Panc1 (cell line): ENCODE measurements at regions not wholly inside any gene's neighbourhood (a gene's known extent, or its start where the extent isn't known, plus 50 kb on each side); places are given as distances from the start of the nearest gene placed in this dataset.

Experiments
- POLR2AphosphoS5 ChIP-seq: IDR thresholded peaks from 2 replicates; pipeline ENCODE4 v1.6.1; 2012; ENCODE audit warnings: mild to moderate bottlenecking, low read depth, low read length, moderate library complexity
- SIN3A ChIP-seq: IDR thresholded peaks from 2 replicates; pipeline ENCODE4 v1.6.1; 2012; ENCODE audit warnings: low read depth, mild to moderate bottlenecking, low read length, moderate library complexity, borderline replicate concordance; ENCODE audit not compliant: insufficient read depth
- TCF7L2 ChIP-seq: IDR thresholded peaks from 2 replicates; pipeline ENCODE4 v1.6.1; 2011; ENCODE audit warnings: mild to moderate bottlenecking, low read depth, low read length, inconsistent platforms
- TF ChIP-seq, protein P1 (sequence below): fragments of 450-650 bp; IDR thresholded peaks from 2 replicates; pipeline ENCODE4 v1.5.1; 2017; ENCODE audit warnings: mild to moderate bottlenecking
- TF ChIP-seq, protein P2 (sequence below), 2 experiments: IDR thresholded peaks; 2 replicates each; pipeline ENCODE4 v1.6.1; 2011 to 2012; ENCODE audit warnings: low read depth in 2 of 2, control low read depth in 1 of 2, low read length in 1 of 2, mild to moderate bottlenecking in 1 of 2, moderate library complexity in 1 of 2; ENCODE audit not compliant: insufficient read depth in 1 of 2

DNA sequence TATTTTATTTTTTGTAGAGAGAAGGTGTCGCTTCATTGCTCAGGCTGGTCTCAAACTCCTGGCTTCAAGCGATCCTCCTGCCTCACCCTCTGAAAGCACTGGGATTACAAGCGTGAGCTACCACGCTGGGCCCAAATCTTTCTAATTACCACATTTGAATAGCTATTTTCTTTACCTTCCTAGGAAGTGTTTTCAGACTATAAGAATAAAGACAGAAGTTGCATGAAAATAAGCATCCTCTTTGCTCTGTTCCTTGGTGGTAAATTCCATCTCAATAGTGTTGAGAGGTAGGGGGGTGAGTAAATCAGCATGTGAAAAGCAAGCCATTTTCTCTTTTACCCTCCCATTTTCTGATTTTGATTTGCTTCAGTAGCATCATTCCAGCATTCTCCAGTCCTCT is 122.4 kb downstream of the LARP7 start:
- TF ChIP-seq POLR2AphosphoS5 (no peak), SIN3A (no peak), TCF7L2 (no peak)
- TF ChIP-seq, protein P1, sequence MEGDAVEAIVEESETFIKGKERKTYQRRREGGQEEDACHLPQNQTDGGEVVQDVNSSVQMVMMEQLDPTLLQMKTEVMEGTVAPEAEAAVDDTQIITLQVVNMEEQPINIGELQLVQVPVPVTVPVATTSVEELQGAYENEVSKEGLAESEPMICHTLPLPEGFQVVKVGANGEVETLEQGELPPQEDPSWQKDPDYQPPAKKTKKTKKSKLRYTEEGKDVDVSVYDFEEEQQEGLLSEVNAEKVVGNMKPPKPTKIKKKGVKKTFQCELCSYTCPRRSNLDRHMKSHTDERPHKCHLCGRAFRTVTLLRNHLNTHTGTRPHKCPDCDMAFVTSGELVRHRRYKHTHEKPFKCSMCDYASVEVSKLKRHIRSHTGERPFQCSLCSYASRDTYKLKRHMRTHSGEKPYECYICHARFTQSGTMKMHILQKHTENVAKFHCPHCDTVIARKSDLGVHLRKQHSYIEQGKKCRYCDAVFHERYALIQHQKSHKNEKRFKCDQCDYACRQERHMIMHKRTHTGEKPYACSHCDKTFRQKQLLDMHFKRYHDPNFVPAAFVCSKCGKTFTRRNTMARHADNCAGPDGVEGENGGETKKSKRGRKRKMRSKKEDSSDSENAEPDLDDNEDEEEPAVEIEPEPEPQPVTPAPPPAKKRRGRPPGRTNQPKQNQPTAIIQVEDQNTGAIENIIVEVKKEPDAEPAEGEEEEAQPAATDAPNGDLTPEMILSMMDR = no peak
- TF ChIP-seq, protein P2, sequence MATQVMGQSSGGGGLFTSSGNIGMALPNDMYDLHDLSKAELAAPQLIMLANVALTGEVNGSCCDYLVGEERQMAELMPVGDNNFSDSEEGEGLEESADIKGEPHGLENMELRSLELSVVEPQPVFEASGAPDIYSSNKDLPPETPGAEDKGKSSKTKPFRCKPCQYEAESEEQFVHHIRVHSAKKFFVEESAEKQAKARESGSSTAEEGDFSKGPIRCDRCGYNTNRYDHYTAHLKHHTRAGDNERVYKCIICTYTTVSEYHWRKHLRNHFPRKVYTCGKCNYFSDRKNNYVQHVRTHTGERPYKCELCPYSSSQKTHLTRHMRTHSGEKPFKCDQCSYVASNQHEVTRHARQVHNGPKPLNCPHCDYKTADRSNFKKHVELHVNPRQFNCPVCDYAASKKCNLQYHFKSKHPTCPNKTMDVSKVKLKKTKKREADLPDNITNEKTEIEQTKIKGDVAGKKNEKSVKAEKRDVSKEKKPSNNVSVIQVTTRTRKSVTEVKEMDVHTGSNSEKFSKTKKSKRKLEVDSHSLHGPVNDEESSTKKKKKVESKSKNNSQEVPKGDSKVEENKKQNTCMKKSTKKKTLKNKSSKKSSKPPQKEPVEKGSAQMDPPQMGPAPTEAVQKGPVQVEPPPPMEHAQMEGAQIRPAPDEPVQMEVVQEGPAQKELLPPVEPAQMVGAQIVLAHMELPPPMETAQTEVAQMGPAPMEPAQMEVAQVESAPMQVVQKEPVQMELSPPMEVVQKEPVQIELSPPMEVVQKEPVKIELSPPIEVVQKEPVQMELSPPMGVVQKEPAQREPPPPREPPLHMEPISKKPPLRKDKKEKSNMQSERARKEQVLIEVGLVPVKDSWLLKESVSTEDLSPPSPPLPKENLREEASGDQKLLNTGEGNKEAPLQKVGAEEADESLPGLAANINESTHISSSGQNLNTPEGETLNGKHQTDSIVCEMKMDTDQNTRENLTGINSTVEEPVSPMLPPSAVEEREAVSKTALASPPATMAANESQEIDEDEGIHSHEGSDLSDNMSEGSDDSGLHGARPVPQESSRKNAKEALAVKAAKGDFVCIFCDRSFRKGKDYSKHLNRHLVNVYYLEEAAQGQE (IDR thresholded peaks at IDR 0.05; ENCODE audit: insufficient read depth in 1 of 2, low read depth in 2 of 2, low read length in 1 of 2) = no peak
